Right kidney (tissue), 1 donor: ENCODE measurements at regions not wholly inside any gene's neighbourhood (a gene's known extent, or its start where the extent isn't known, plus 50 kb on each side); places are given as distances from the start of the nearest gene placed in this dataset.
"Not testable (repeated sequence)": the region's sequence is repeated elsewhere in the genome, so short reads cannot be mapped to it uniquely, and the experiment has no call there.

Source experiments
- DNase-seq: peaks from one replicate; pipeline ENCODE4 v3.0.0-alpha.2; 2016

DNA sequence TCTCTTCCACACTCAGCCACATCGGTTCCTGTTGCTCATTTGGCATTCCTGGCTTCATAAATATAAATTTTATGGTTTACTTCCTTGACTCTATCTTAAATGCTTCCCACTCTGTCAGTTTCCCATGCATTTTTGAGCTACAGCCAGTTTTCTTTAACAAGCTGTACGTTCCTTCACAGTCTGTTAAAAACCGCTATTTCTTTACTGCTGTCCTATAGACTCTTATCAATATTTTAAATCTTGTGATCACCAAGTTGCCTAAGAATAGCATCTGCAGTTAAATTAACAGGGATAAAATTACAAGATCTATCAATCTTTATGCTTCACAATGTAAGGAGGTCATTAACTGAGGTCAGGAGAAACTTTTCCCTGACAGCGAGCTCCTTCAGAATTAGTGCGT lies 103.1 kb upstream of the RHOBTB1 start:
- DNase-seq: no peak

- DNase-seq: not testable (repeated sequence)
Observed at GRCh38 chr10:61045480-61045879, 101.5 kb upstream of the RHOBTB1 start.

DNA sequence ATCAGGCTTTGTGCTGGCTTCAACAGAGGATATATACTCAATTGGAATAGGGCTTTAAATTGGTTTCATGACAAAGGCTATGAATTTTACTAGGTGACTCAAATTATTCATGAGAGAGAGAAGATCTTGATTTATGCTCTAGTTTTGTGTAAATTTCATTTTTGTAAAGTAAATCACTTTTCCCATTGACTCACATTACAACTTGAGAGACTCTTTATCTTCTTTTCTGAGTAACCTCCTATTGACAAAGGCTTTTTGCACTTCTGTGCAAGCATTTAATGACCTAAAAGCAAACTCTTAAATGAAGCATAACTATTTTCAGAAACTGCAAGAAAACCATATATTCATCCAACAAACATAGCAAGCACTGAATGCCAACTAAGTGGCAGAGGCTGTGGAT lies 98.5 kb upstream of the RHOBTB1 start:
- no peak for DNase-seq

- DNase-seq: no peak
Observed at GRCh38 chr10:61040399-61041016, 96.5 kb upstream of the RHOBTB1 start.

DNA sequence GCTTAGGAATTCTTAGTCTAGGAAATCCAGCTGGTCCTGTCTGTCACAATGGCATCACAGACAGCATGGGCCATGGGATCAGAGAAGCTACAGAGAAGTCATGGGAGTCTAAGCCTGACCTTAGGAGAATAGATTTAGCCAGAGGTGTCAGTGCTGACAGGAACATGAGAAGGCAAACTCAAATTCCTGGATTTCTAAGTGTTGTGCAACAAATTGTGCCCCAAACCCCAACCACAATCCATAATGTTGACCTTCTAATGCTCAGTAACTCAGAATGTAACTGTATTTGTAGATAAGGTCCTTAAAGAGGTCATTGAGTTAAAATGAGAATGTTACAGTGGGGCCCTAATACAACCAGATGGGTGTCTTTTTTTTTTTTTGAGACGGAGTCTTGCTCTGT lies 95.9 kb upstream of the RHOBTB1 start:
- no peak for DNase-seq

DNA sequence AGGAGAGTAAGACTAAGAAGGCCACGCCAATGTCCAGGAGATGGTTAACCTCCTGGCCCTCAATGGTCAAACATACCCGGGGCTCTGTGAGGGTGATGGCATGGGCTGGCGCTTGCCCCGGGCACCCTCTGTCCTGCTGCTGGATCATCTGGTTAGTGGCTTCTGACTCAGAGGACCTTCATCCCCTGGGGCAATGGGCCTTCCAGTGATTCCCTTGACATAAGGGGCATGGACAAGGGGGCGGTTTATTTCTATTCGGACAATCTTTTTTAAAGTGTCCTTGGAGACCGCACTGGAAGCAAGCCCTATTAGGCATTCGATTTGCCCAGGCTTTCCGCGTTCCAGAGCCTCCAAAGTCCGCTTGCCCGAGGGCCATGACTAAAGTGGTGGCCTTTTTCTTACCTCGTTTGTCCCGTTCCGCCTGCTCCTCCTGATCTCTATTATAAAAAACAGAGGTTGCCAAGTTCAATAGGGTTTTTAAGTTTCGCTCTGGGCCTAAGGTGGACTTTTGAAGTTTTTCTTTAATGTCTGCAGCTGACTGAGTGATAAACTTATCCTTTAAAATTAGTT lies 93.4 kb upstream of the RHOBTB1 start:
- DNase-seq: not testable (repeated sequence)

GRCh38 chr10:61036148-61036547 lies 92.2 kb upstream of the RHOBTB1 start:
- DNase-seq: not testable (repeated sequence)

GRCh38 chr10:61031341-61031740 lies 87.4 kb upstream of the RHOBTB1 start:
- DNase-seq: no peak

DNA sequence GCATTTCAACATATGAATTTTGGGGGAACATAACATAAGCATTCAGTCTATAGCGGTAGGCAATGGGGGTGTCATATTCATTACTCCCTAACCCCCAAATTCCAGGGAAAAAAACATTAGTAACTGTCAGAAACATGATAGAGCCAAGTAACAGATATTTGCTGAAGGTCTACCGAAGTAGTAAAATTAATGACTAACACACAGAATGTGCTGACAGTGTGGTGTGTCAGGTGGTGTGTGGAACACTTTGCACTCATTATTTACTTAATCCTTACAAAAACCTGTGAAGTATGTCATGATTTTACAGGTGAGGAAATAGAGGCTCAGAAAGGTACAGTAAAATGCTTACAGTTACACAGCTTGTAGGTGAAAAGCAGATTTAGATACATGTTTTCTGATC lies 85.4 kb upstream of the RHOBTB1 start:
- no peak for DNase-seq

DNA sequence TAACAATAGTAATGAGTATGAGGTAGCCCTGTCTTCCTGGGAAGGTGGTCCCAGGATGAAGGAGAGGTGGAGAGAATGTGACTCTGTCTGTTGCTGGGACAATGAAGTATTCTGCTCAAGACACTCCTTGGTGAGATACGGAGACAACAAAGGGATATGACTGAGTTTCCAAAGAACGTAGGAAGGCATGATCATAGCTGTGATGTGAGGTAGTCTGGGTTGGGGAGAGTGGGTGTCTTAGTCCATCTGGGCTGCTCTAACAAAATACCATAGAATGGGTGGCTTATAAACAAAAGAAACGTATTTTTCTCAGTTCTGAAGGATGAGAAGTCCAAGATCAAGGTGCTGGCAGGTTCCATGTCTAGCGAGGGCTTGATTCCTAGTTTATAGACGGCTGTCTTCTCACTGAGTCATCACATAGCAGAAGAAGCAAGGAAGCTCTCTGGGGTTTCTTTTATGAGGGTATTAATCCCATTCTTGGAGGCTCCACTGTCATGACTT lies 84.9 kb upstream of the RHOBTB1 start:
- no peak for DNase-seq

DNA sequence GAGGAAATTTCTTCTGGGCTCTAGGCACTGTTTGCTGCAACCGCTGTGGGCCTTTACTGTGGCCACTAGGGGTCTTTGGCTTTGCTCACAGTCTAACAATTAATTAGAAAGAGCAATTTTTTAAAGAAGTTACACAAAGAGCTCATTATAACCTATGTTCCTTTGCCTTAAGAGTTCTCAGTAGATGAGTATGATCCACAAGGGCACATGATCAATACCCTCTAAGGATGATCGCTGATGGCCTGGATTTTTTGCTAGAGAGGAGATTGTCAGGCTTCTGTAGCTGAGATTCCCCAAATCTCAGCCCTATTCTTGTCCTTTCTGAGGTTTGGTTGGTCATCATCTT lies 80.8 kb upstream of the RHOBTB1 start:
- peak; percentile 11 for DNase-seq

DNA sequence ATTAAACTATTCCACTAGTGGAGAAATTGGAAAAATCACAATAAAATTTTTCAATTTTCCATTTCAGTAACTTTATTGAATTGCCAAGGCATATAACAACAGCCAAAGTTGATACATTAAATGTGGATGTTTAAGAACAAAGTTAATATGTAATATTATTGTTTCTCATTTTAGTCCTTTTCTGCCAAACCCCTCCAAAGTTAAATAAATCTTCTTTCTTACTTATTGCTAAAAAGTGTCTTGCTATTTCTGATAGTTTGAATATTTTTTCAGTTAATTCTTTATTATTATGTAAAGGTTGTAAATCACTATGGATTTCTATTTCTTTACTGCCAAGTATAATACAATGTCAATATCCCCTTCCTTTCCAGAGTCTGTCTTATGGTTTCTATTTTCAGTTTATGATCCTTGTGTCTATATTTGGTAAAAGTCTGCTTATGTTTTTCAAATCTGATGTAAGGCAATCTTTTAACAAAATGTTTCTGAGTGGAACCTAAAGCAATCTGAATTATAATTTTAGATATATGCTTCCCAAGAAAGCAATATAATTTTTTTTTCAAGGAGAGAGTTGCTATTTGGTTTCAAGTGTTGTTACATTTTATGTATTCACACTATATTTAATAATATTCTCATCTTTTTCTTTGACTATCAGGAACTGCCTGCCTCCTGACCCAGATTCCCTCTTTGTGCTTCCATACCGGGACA lies 80.3 kb upstream of the RHOBTB1 start:
- DNase-seq: no peak

- DNase-seq: no peak
Observed at GRCh38 chr10:61023053-61023452, 79.1 kb upstream of the RHOBTB1 start.

- no peak for DNase-seq
Observed at GRCh38 chr10:61021926-61022325, 77.9 kb upstream of the RHOBTB1 start.

DNA sequence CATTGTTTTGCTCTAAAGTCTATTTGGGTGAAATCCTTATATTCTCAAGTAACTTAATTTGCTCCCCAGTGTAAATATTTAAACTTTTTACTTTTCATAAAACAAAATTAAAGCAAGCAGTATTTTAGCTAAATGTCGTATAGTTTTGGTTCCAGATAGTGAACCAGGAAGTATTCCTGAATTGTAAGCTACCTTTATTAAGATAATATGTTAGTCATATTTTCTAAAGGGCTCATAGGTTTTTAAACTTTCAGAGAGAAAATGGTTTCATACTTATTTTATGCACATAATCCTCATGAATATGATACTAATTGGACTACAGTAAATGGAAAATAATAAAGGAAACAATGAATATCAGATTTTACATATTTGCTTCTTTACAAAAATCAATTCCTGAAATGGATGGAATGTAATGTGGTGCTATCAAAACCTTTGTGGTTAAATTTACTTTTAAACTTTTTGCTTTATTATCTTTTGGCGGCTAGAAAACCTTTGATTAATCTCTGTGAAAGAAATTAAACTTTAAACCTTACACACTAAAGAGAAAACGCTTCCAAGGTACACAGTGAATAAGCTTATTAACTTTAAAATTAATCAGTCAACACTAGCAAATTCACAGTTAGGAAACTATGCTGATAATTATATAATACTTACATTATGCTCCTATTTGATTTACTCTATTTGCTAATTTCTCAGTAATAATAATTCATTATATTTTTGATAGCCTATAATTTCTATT lies 76.6 kb upstream of the RHOBTB1 start:
- no peak for DNase-seq

DNA sequence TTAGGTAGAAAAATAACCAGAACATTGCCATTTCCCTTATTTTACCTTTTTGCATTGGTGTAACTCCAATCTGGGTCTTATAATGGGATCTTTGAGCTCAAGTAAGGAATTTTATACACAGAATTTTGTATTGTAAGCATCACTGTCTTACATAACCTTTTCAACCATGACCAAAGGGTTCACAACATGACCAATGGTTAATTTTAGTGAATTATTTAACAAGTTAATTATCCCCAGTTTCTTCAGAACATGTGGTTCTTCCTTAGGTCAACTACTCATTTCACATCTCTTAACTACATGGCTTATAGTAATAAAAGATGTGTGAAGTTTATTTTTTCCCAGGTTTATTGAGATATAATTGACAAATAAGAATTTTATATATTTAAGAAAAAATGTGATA lies 74.2 kb upstream of the RHOBTB1 start:
- no peak for DNase-seq

GRCh38 chr10:61016630-61017029 lies 72.6 kb upstream of the RHOBTB1 start:
- DNase-seq: no peak

GRCh38 chr10:61016007-61016406 lies 72.0 kb upstream of the RHOBTB1 start:
- DNase-seq: no peak

GRCh38 chr10:61010863-61011262 lies 66.9 kb upstream of the RHOBTB1 start:
- DNase-seq: no peak

GRCh38 chr10:61003069-61003468 lies 59.1 kb upstream of the RHOBTB1 start:
- not testable (repeated sequence) for DNase-seq

GRCh38 chr10:61001731-61002122 lies 57.7 kb upstream of the RHOBTB1 start:
- no peak for DNase-seq

DNA sequence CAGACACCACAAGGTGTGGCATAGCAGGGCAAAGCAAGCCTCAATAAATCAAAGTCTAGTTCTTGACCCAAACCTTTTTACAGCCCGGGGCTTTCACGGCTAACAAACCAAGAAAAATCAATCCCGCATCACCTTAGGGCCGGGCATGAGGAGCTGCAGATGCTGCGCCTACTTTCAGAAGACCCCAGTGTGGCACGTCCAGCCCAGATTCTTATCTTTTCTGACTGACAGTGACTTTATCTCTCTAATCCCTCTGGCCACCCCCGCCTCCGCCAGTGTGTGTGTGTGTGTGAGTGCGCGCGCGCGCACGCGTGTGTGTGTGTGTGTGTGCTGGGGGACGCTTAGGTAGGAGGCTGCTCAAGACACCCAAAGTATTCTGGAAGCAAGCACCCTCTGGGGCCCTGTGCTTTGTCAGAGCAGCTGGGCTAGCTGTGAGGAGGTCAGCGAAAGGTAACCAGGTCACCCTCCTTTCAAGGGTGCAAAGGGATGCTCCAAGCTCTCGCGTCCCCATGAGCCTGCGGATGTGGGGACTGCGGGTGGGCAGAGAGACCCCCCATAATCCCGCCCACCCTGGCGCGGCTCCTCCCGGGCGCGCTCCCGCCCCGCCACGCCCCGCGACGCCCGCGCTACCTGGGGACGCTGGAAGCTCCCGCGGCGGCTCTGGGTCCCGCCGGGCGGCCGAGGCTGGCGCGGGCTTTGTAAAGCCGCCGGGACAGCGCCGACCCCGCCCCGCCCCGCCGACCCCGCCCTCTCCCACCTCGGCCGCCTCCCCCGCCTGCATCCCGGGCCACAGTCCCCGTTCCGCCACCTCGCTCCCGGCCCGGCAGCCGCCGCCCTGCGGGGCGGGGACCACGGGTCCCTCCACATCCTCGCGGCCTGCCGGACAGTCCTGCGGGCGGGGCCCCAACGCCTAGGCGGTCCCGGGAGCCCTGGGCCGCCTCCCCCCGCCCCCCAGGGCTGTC lies 57.1 kb upstream of the RHOBTB1 start:
- DNase-seq: peak; percentile 75
